ENCODE measurements at regions not wholly inside any gene's neighbourhood (a gene's known extent, or its start where the extent isn't known, plus 50 kb on each side); places are given as distances from the start of the nearest gene placed in this dataset.

GRCh38 chr2:56127010-56127409 is 56.8 kb upstream of the CCDC85A start:
- no peak for TF ChIP-seq CTCF (IDR thresholded peaks at IDR 0.05; ENCODE audit: low read length)
- TF ChIP-seq EZH2 (IDR thresholded peaks at IDR 0.05; ENCODE audit: borderline replicate concordance, low read length) = no peak
- Histone ChIP-seq H3K79me2 (ENCODE audit: insufficient read depth, low read length) (no peaks in the 10 kb centered on the region), H3F3A (ENCODE audit: insufficient read depth, low read length) (no peaks in the 10 kb centered on the region)

GRCh38 chr2:56127463-56128152 is 56.2 kb upstream of the CCDC85A start:
- no peak overlapping the region for H3K27ac ChIP-seq (ENCODE audit: low read depth, low read length, poor library complexity, severe bottlenecking)
- no peaks in the 10 kb centered on the region for H3K4me1 ChIP-seq (ENCODE audit: insufficient read depth, low read length, severe bottlenecking)
- H3K27me3 ChIP-seq (ENCODE audit: insufficient read depth, low read length) = no peaks in the 10 kb centered on the region
- no peaks in the 10 kb centered on the region for H4K20me1 ChIP-seq (ENCODE audit: insufficient read depth, low read length)
- no peaks in the 10 kb centered on the region for H3K36me3 ChIP-seq (ENCODE audit: insufficient read depth, low read length)
- no peaks in the 10 kb centered on the region for H3K9me3 ChIP-seq (ENCODE audit: low read length)
- H3K4me3 ChIP-seq (ENCODE audit: low read depth, low read length, poor library complexity, severe bottlenecking) = no peak overlapping the region
- H3K9me2 ChIP-seq (ENCODE audit: low read depth, low read length) = no peaks in the 10 kb centered on the region
- no peak for TF ChIP-seq CTCF (IDR thresholded peaks at IDR 0.05; ENCODE audit: low read length)
- H3K9ac ChIP-seq (ENCODE audit: low read length) = no peak overlapping the region
- no peaks in the 10 kb centered on the region for H3F3A ChIP-seq (ENCODE audit: insufficient read depth, low read length)
- H3K79me2 ChIP-seq (ENCODE audit: insufficient read depth, low read length) = no peaks in the 10 kb centered on the region
- no peak overlapping the region for H3K4me2 ChIP-seq (ENCODE audit: low read length)
- no peak overlapping the region for H2AFZ ChIP-seq (ENCODE audit: low read length)

More at GRCh38 chr2:56127010-56127409, 56.8 kb upstream of the CCDC85A start:
- Histone ChIP-seq H3K9me2 (ENCODE audit: low read depth, low read length) (no peaks in the 10 kb centered on the region), H4K20me1 (ENCODE audit: insufficient read depth, low read length) (no peaks in the 10 kb centered on the region), H3K27me3 (ENCODE audit: insufficient read depth, low read length) (no peaks in the 10 kb centered on the region), H3K4me2 (ENCODE audit: low read length) (no peak overlapping the region), H3K4me1 (ENCODE audit: insufficient read depth, low read length, severe bottlenecking) (no peaks in the 10 kb centered on the region), H3K36me3 (ENCODE audit: insufficient read depth, low read length) (no peaks in the 10 kb centered on the region), H3K9ac (ENCODE audit: low read length) (no peak overlapping the region), H3K9me3 (ENCODE audit: low read length) (no peaks in the 10 kb centered on the region), H2AFZ (ENCODE audit: low read length) (no peak overlapping the region), H3K4me3 (ENCODE audit: low read depth, low read length, poor library complexity, severe bottlenecking) (no peak overlapping the region), H3K27ac (ENCODE audit: low read depth, low read length, poor library complexity, severe bottlenecking) (no peak overlapping the region)

- Histone ChIP-seq H3K36me3 (ENCODE audit: insufficient read depth, low read length) (no peaks in the 10 kb centered on the region), H3F3A (ENCODE audit: insufficient read depth, low read length) (no peaks in the 10 kb centered on the region), H3K4me2 (ENCODE audit: low read length) (no peak overlapping the region), H4K20me1 (ENCODE audit: insufficient read depth, low read length) (no peaks in the 10 kb centered on the region), H3K4me3 (ENCODE audit: low read depth, low read length, poor library complexity, severe bottlenecking) (no peak overlapping the region), H3K9me3 (ENCODE audit: low read length) (no peaks in the 10 kb centered on the region), H3K79me2 (ENCODE audit: insufficient read depth, low read length) (no peaks in the 10 kb centered on the region), H2AFZ (ENCODE audit: low read length) (no peak overlapping the region), H3K27me3 (ENCODE audit: insufficient read depth, low read length) (no peaks in the 10 kb centered on the region), H3K9ac (ENCODE audit: low read length) (no peak overlapping the region), H3K4me1 (ENCODE audit: insufficient read depth, low read length, severe bottlenecking) (no peaks in the 10 kb centered on the region), H3K27ac (ENCODE audit: low read depth, low read length, poor library complexity, severe bottlenecking) (no peak overlapping the region), H3K9me2 (ENCODE audit: low read depth, low read length) (no peaks in the 10 kb centered on the region)
- TF ChIP-seq CTCF (IDR thresholded peaks at IDR 0.05; ENCODE audit: low read length) = no peak
- TF ChIP-seq EZH2 (IDR thresholded peaks at IDR 0.05; ENCODE audit: borderline replicate concordance, low read length) = no peak
Measured at GRCh38 chr2:56128235-56128634, 55.6 kb upstream of the CCDC85A start.
